Stimulated activated CD8-positive, alpha-beta memory T cell treated with anti-CD3 and anti-CD28 coated beads, Interleukin-15, amount 100 ng/mL, for 24 hours (primary cell): ENCODE measurements at regions not wholly inside any gene's neighbourhood (a gene's known extent, or its start where the extent isn't known, plus 50 kb on each side); places are given as distances from the start of the nearest gene placed in this dataset.
"Not testable (repeated sequence)": the region's sequence is repeated elsewhere in the genome, so short reads cannot be mapped to it uniquely, and the experiment has no call there.

Experiments
- DNase-seq: peaks from one replicate; pipeline ENCODE4 v3.0.0-alpha.2; 2020; ENCODE audit warnings: low read depth

DNA sequence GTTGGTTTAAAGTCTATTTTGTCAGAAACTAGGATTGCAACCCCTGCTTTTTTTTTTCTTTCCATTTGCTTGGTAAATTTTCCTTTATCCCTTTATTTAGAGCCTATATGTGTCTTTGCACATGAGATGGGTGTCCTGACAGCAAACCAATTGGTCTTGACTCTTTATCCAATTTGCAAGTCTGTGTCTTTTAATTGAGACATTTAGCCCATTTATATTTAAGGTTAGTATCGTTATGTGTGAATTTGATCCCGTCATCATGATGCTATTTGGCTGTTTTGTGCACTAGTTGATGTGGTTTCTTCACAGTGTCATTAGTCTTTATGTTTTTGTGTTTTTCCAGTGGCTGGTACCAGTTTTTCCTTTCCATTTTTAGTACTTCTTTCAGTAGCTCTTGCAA is 127.7 kb upstream of the ZNF267 start:
- no peak for DNase-seq

- DNase-seq = no peak
Measured at GRCh38 chr16:31754998-31755615, 118.5 kb upstream of the ZNF267 start.

DNA sequence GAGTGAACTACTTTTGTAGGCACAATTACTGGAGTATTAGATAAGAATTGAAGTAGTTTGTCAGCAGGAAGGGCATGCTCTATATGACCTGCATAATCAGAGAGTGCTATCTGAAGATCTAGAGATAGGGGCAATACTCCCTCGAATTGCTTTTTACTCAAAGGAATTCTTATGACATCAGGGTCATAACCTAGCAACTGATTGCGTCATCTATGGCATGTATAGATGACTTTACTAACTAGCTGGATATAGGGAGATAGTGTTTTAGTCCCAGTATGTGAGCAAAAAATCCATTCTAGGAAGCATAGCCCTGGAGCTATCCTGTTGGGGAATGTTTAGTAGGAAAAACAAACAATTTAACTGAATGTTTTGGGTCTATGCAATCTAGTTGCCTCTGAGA is 109.5 kb upstream of the ZNF267 start:
- DNase-seq = no peak

- DNase-seq = no peak
Measured at GRCh38 chr16:31767267-31767666, 106.3 kb upstream of the ZNF267 start.

DNA sequence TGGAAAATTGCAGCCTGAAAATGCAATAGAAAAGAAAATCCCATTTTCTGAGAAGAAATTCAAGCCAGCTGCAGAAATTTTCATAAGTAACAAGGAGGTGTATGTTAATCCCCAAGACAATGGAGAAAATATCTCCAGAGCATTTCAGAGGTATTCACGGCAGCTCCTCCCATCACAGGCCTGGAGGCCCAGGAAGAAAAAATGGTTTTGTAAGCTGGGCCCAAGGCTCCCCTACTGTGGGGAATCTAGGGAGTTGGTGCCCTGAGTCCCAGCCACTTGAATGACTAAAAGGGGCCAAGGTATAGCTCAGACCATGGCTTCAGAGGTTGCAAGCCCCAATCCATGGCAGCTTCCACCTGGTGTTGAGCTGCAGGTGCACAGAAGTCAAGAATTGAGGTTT is 93.3 kb upstream of the ZNF267 start:
- DNase-seq = no peak

- DNase-seq = no peak
Measured at GRCh38 chr16:31785126-31785525, 88.5 kb upstream of the ZNF267 start.

- DNase-seq = no peak
Measured at GRCh38 chr16:31807086-31807485, 66.5 kb upstream of the ZNF267 start.

DNA sequence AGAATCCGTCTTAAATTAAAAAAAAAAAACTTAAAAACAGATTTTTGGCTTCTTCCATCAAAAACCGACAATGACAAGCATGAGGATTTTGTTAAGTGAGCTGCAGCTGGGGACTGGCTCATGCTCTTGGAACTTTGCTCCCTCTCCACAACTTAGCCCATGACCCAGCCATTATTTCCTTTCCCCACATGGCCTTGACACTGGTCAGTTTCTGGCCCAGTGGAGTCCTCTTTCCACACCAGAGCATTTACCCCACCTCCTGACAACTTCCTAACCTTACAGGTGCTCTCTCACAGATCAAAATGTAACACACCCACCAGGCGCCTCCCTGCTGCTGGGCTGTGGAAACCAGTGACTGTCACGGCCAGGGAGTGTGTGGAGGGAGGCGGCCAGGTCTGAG is 62.7 kb upstream of the ZNF267 start:
- DNase-seq = no peak

DNA sequence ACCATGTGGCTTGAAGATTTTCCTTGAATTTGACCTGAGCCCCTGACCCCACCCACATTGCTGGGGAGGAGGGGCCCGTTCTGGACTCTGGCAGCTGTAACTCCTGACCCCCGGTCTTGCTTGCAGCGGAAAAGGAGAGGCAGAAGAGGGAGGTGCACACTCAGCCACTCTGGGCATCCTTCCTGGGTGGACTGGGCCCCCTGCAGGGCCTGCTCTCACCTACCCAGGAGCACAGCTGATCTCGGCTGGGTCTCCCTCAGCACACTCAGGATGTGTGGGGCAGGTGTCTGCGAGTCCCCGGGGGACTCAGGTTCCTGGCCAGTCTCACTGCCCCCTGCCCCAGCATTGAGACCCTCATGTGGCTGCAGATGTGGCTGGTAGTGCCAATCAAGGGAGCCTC is 57.5 kb upstream of the ZNF267 start:
- DNase-seq = not testable (repeated sequence)

DNA sequence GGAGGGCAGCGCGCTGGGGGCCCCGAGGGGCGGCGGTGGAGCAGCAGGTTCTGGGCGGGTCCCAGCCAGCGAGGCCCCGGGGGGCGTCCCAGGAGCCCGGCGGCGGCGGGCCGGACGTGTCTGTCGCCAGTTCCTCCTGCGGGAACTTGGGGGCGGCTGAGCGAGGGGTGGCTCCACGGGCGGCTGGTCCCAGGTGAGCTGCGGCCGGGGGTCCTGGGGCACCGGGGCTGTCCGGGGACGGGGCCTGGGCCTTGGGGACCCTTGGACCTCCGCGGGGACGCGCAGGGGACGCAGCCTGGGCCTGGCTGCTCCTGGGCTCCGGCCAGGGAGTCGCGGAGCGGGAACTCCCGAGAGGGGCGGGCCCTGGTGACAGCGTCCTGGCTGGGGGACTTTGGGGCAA is 54.2 kb upstream of the ZNF267 start:
- no peak for DNase-seq

DNA sequence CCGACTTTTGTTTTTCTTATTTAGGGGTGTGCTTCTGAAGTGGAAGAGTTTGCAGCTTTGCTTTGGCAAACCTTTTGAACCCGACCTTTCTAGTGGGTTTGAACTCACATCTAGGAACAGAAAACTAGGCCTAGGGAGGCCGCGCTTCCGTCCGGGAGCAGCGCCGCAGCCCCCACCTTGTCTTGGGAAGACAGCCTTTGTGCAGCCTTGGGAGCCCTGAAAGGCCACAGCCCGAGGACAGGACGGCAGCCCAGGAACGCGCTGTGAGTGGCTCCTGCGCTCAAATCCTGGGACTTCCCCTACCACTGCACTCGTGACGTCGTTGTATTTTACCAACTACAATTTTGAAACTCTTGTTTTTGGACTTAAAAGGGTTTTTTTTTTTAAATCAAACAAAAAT is 53.7 kb upstream of the ZNF267 start:
- no peak for DNase-seq
